H1 (cell line): ENCODE measurements at regions not wholly inside any gene's neighbourhood (a gene's known extent, or its start where the extent isn't known, plus 50 kb on each side); places are given as distances from the start of the nearest gene placed in this dataset.

Source experiments
- CTCF ChIA-PET: fragments of 300-600 bp; sonication (Branson Sonifier 250); formaldehyde crosslinking; loops from one replicate; lab custom pipeline; 2021; ENCODE audit not compliant: partially characterized antibody; lab: Charles Lee
- POLR2A ChIA-PET: fragments of 300-600 bp; sonication (Branson Sonifier 250); formaldehyde crosslinking; loops from one replicate; lab custom pipeline; 2021; ENCODE audit warnings: inconsistent platforms; ENCODE audit not compliant: partially characterized antibody; lab: Charles Lee
- DNase-seq, 2 experiments: peaks; one replicate each; pipeline versions ENCODE4 v3.0.0 to v3.0.0-alpha.2; 2010 to 2022; ENCODE audit warnings: low spot score in 2 of 2, low read depth in 1 of 2, mixed read lengths in 1 of 2
- FAIRE-seq: peaks from 2 replicates; lab custom pipeline; 2011; peaks lifted over from hg19 to GRCh38; lab: Jason Lieb, UNC
- H2AFZ ChIP-seq: 2 replicates; pipeline ENCODE4 v1.8.1; 2012; ENCODE audit warnings: low read length, inconsistent platforms
- H2AK5ac ChIP-seq: 2 replicates; pipeline ENCODE4 v1.6.1; 2013; ENCODE audit warnings: low read depth, low read length
- H2BK120ac ChIP-seq: replicated peaks from 2 replicates; pipeline ENCODE3; 2013; ENCODE audit warnings: low read depth, low read length, inconsistent platforms
- H2BK12ac ChIP-seq: 2 replicates; pipeline ENCODE4 v1.6.1; 2013; ENCODE audit warnings: low read depth, low read length
- H2BK15ac ChIP-seq: 2 replicates; pipeline ENCODE4 v1.6.1; 2013; ENCODE audit warnings: low read length
- H2BK20ac ChIP-seq: 2 replicates; pipeline ENCODE4 v1.6.1; 2013; ENCODE audit warnings: low read length
- H2BK5ac ChIP-seq: 2 replicates; pipeline ENCODE4 v1.6.1; 2013; ENCODE audit warnings: low read depth, low read length
- H3K14ac ChIP-seq: 2 replicates; pipeline ENCODE4 v1.6.1; 2013; ENCODE audit warnings: inconsistent platforms; ENCODE audit not compliant: insufficient read length
- H3K18ac ChIP-seq: 2 replicates; pipeline ENCODE4 v1.6.1; 2013; ENCODE audit warnings: low read length; ENCODE audit errors: extremely low read depth
- H3K23ac ChIP-seq: 2 replicates; pipeline ENCODE4 v1.6.1; 2013; ENCODE audit warnings: inconsistent platforms; ENCODE audit not compliant: insufficient read length
- H3K23me2 ChIP-seq: 2 replicates; pipeline ENCODE4 v1.6.1; 2013; ENCODE audit warnings: low read depth, low read length
- H3K27ac ChIP-seq: 2 replicates; pipeline ENCODE4 v1.6.1; 2011; ENCODE audit warnings: low read depth, low read length, inconsistent platforms
- H3K27me3 ChIP-seq, 4 experiments: replicated peaks in 1 of 4; 1 replicate in 1 of 4; 2 replicates in 3 of 4; pipeline versions ENCODE4 v1.6.1 to v1.8.1; 2011 to 2013; ENCODE audit warnings: low read length in 3 of 4, mild to moderate bottlenecking in 3 of 4, inconsistent platforms in 2 of 4, mixed read lengths in 2 of 4, moderate library complexity in 1 of 4; ENCODE audit not compliant: control insufficient read depth in 3 of 4, insufficient read depth in 3 of 4; ENCODE audit errors: extremely low read depth in 1 of 4
- H3K36me3 ChIP-seq, 4 experiments: 2 replicates each; pipeline versions ENCODE4 v1.6.1 to v1.8.1; 2011 to 2013; ENCODE audit warnings: mild to moderate bottlenecking in 4 of 4, low read length in 3 of 4, moderate library complexity in 2 of 4, control low read depth in 1 of 4, inconsistent platforms in 1 of 4; ENCODE audit not compliant: insufficient read depth in 4 of 4, control insufficient read depth in 2 of 4
- H3K4ac ChIP-seq: replicated peaks from 2 replicates; pipeline ENCODE3; 2013; ENCODE audit warnings: low read length, low read depth, mixed read lengths, inconsistent platforms; ENCODE audit not compliant: insufficient read length
- H3K4me1 ChIP-seq, 4 experiments: replicated peaks in 1 of 4; 1 replicate in 1 of 4; 2 replicates in 3 of 4; pipeline versions ENCODE4 v1.6.1 to v1.8.1; 2011 to 2013; ENCODE audit warnings: low read length in 3 of 4, inconsistent platforms in 2 of 4, mixed read lengths in 1 of 4; ENCODE audit not compliant: insufficient read depth in 4 of 4, control insufficient read depth in 3 of 4
- H3K4me2 ChIP-seq, 2 experiments: 2 replicates each; pipeline versions ENCODE4 v1.6.1 to v1.8.1; 2011 to 2013; ENCODE audit warnings: low read depth in 2 of 2, low read length in 2 of 2, control low read depth in 1 of 2, inconsistent platforms in 1 of 2, mild to moderate bottlenecking in 1 of 2; ENCODE audit not compliant: insufficient read depth in 1 of 2
- H3K4me3 ChIP-seq, 4 experiments: fragments of 200-600, 300-600 bp in 1 of 4; sonication (generic), shearing (Covaris generic), sonication (Bioruptor Twin) in 1 of 4; 2 replicates each; pipeline versions ENCODE4 v1.5.1 to v1.8.1; 2011 to 2016; ENCODE audit warnings: low read length in 4 of 4, low read depth in 3 of 4, control low read depth in 2 of 4, inconsistent platforms in 2 of 4, mild to moderate bottlenecking in 2 of 4, mixed read lengths in 1 of 4, moderate library complexity in 1 of 4; ENCODE audit not compliant: insufficient read depth in 2 of 4; ENCODE audit errors: extremely low read depth in 1 of 4
- H3K56ac ChIP-seq: replicated peaks from 2 replicates; pipeline ENCODE3; 2013; ENCODE audit warnings: low read depth, mild to moderate bottlenecking, mixed read lengths, low read length, inconsistent platforms; ENCODE audit not compliant: insufficient read length
- H3K79me1 ChIP-seq: 2 replicates; pipeline ENCODE4 v1.6.1; 2013; ENCODE audit warnings: low read depth, low read length, control low read depth
- H3K79me2 ChIP-seq, 2 experiments: 2 replicates each; pipeline versions ENCODE4 v1.6.1 to v1.8.1; 2012 to 2013; ENCODE audit warnings: low read length in 2 of 2, mild to moderate bottlenecking in 2 of 2, inconsistent platforms in 1 of 2; ENCODE audit not compliant: insufficient read depth in 2 of 2, control insufficient read depth in 1 of 2
- H3K9ac ChIP-seq, 4 experiments: replicated peaks in 1 of 4; 1 replicate in 1 of 4; 2 replicates in 3 of 4; pipeline versions ENCODE4 v1.6.1 to v1.8.1; 2011 to 2013; ENCODE audit warnings: low read depth in 3 of 4, low read length in 3 of 4, control low read depth in 2 of 4, mild to moderate bottlenecking in 2 of 4, moderate library complexity in 2 of 4, inconsistent platforms in 1 of 4; ENCODE audit errors: extremely low read depth in 1 of 4
- H3K9me3 ChIP-seq, 2 experiments: 2 replicates each; pipeline versions ENCODE4 v1.6.1 to v1.8.1; 2012 to 2013; ENCODE audit warnings: mild to moderate bottlenecking in 2 of 2, moderate library complexity in 2 of 2, control low read depth in 1 of 2, inconsistent platforms in 1 of 2, low read depth in 1 of 2, low read length in 1 of 2, mixed read lengths in 1 of 2; ENCODE audit not compliant: insufficient read depth in 2 of 2
- H4K20me1 ChIP-seq, 2 experiments: replicated peaks in 1 of 2; 2 replicates each; pipeline versions ENCODE3 to v1.8.1; 2011 to 2013; ENCODE audit warnings: inconsistent platforms in 2 of 2, low read length in 2 of 2, mild to moderate bottlenecking in 1 of 2; ENCODE audit not compliant: insufficient read depth in 2 of 2, control insufficient read depth in 1 of 2
- H4K5ac ChIP-seq: 2 replicates; pipeline ENCODE4 v1.6.1; 2013; ENCODE audit warnings: low read length, low read depth, mixed read lengths, inconsistent platforms; ENCODE audit not compliant: insufficient read length
- H4K8ac ChIP-seq: 2 replicates; pipeline ENCODE4 v1.8.0; 2013; ENCODE audit warnings: mild to moderate bottlenecking, moderate library complexity, low read length, inconsistent platforms; ENCODE audit not compliant: insufficient read depth; ENCODE audit errors: extremely low read depth
- H4K91ac ChIP-seq: replicated peaks from 2 replicates; pipeline ENCODE3; 2013; ENCODE audit warnings: low read length, mixed read lengths, inconsistent platforms; ENCODE audit not compliant: insufficient read length
- RAD21 ChIP-seq, 2 experiments: IDR thresholded peaks in 1 of 2; conservative IDR thresholded peaks in 1 of 2; 2 replicates each; pipeline ENCODE4 v1.6.1; 2011; ENCODE audit warnings: low read depth in 2 of 2, low read length in 2 of 2, improper control_type of control experiment in 1 of 2, inconsistent platforms in 1 of 2, mild to moderate bottlenecking in 1 of 2, moderate library complexity in 1 of 2
- TCF12 ChIP-seq: IDR thresholded peaks from 2 replicates; pipeline ENCODE4 v1.6.1; 2011; ENCODE audit warnings: low read depth, mild to moderate bottlenecking, low read length
- WGBS, 2 experiments: shearing (Covaris generic) in 1 of 2; methylation state at CpG; one replicate each; pipeline versions ENCODE4 v1.1.6 to v1.1.7; 2013 to 2015; ENCODE audit warnings: low lambda C conversion rate in 2 of 2, mixed read lengths in 2 of 2, inconsistent platforms in 1 of 2, low coverage in 1 of 2, missing lambda C conversion rate in 1 of 2; ENCODE audit not compliant: insufficient replicate concordance in 2 of 2, insufficient coverage in 1 of 2, insufficient read length in 1 of 2; ENCODE audit errors: extremely low coverage in 1 of 2, missing lambda C conversion rate in 1 of 2; 5-methylcytosine and 5-hydroxymethylcytosine counted together

DNA sequence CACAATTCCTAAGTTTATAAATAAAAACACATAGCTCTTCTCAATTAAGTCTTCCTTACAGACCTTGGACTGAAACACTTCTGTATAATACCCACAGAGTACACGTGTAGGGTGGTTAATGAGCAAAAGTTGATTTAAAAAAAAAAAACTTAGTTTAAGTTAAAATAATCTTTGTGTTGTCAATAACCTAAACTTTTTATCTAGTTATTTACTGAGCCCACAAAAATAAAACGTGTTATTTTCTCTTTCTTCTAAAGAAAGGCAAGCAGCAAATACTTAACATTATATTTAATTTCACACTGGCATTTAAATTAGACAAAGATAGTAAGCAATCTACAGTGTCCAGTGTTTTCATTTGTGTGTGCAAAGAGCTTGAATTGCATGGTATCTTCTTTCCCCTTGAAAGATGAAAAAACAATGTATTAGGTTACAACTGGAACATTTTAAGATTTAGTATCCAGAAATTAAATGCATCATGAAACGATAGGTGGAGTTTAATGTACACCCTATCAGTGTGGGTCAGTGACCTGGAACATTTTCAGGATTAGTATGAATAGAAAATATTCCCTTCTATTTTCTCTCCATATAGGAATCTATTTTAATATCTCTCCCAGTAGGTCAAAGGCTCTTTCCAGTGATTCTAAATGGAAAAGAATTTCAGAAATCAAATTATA is 1014.8 kb downstream of the NR2F1-AS1 start:
- Histone ChIP-seq H3K4me3 (no peak overlapping the region), H2BK12ac (no peak overlapping the region), H3K36me3 (no peaks in the 10 kb centered on the region), H3K23me2 (no peaks in the 10 kb centered on the region), H3K9ac (no peak overlapping the region), H3K4ac (no peak overlapping the region), H3K27ac (no peak overlapping the region), H4K91ac (no peak overlapping the region), H2BK120ac (no peak overlapping the region), H2BK5ac (no peak overlapping the region), H3K14ac (no peak overlapping the region), H3K79me2 (no peaks in the 10 kb centered on the region), H4K8ac (no peak overlapping the region), H3K4me1 (no peaks in the 10 kb centered on the region), H3K9me3 (no peaks in the 10 kb centered on the region), H2BK15ac (no peak overlapping the region), H3K23ac (no peak overlapping the region), H3K4me2 (no peak overlapping the region), H2AFZ (no peak overlapping the region), H2AK5ac (no peak overlapping the region), H3K27me3 (no peaks in the 10 kb centered on the region), H2BK20ac (no peak overlapping the region), H3K56ac (no peak overlapping the region), H4K20me1 (no peaks in the 10 kb centered on the region), H3K18ac (no peak overlapping the region), H3K79me1 (no peaks in the 10 kb centered on the region), H4K5ac (no peak overlapping the region)
- ChIA-PET CTCF (no interaction called here), POLR2A (no interaction called here)
- 84% methylated on average over 3 of the region's 3 CpGs; no CpG with 5 or more reads in 1 of the 2 experiments for WGBS, 2 experiments
- TF ChIP-seq RAD21 (IDR thresholded peaks at IDR 0.05 in 1 of 2, conservative IDR thresholded peaks at IDR 0.05 in 1 of 2; ENCODE audit: low read depth in 2 of 2, low read length in 2 of 2) (no peak), TCF12 (no peak)
- FAIRE-seq (no peak), DNase-seq (no peak)
